Left cardiac atrium (tissue), 4 donors: ENCODE measurements at regions not wholly inside any gene's neighbourhood (a gene's known extent, or its start where the extent isn't known, plus 50 kb on each side); places are given as distances from the start of the nearest gene placed in this dataset.
"Not testable (repeated sequence)": the region's sequence is repeated elsewhere in the genome, so short reads cannot be mapped to it uniquely, and the experiment has no call there.

Source experiments
- ATAC-seq, 2 donors: fragments of 200-7000 bp; cut with Tn5 transposase; one replicate each; pipeline ENCODE4 v1.9.1; 2020; ENCODE audit warnings: mild to moderate bottlenecking in 2 of 2, moderate library complexity in 2 of 2
- DNase-seq: peaks from one replicate; pipeline ENCODE4 v3.0.0-alpha.2; 2020
- intact Hi-C, 2 donors: fragments of 100-400 bp; cut with DNase I; formaldehyde crosslinking; loops; one replicate each; pipeline versions ENCODE4 v1.14.1 to v1.15.1; 2022 to 2023
- donor health status: DM: no; HTN: yes; CAD: no.
- donor health status: DM: no; HTN: yes; CAD: no; lungs with severe emphysema.
- donor health status: DM: yes; HTN: yes; CAD: no.
- donor health status: Dilated cardiomyopathy.

DNA sequence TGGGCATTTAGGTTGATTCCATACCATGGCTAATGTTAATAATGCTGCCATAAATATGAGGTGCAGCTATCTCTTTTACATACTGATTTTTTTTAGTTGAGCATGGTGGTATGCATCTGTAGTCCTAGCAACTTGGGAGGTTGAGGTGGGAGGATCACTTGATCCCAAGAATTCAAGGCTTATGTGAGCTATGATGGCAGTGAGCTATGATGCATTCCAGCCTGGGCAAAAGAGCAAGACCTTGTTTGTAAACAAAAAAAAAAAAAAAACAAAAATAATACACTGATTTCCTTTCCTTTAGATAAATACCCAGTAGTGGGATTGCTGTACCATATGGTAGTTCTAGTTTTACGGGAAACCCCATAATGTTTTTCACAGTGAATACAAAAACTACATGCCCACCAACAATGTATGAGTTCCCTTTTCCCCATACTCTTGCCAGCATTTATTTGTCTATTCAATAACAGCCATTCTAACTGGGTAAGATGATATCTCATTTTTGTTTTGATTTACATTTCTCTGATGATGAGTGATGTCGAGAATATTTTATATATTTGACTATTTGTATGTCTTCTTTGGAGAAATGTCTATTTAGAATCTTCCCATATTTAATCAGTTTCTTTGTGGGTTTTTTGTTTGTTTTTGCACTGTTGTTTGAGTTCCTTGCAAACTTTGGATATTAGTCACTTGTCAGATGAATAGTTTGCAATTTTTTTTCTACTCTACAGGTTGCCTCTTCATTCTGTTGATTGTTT is 281.0 kb upstream of the KYNU start:
- intact Hi-C loops: no loop called here
- ATAC-seq: no peak
- DNase-seq: no peak

DNA sequence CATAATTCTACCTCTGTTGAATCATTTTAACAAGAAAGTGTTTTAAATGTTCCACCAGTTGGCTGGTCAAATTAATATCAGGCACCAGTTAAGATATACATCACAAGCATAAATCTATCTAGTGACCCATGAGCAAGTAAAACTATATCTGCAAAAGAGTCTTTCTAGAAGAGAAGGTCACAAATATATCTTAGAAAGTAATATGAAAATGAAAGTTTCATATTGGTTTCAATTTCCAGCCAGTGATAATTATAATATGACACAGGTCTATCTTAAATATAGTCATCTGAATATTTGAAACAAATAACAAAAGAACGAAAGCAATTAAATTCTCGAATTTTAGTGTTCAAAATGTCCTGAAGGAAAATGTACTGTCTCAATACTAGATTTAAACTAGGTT is 282.5 kb upstream of the KYNU start:
- intact Hi-C loops: no loop called here
- ATAC-seq: no peak
- no peak for DNase-seq

DNA sequence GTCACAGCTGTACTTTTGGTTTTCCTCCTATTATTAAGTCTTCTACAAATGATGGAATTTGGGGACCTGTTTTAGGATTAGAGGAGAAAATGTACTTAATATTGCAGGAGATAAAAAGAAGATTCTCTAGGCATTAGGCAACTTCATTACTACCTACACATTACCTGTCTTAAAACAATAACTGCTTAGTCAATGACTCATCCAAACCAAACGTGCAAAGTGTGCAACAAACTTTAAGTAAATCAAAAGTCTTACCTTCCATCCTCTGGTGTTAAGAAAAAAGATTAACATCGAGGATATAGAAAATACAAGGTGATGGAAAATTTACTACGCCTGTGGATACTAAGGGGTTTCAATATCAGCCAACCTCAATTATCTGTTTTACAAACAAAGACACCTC is 285.3 kb upstream of the KYNU start:
- ATAC-seq: no peak
- intact Hi-C loops: no loop called here
- DNase-seq: no peak

DNA sequence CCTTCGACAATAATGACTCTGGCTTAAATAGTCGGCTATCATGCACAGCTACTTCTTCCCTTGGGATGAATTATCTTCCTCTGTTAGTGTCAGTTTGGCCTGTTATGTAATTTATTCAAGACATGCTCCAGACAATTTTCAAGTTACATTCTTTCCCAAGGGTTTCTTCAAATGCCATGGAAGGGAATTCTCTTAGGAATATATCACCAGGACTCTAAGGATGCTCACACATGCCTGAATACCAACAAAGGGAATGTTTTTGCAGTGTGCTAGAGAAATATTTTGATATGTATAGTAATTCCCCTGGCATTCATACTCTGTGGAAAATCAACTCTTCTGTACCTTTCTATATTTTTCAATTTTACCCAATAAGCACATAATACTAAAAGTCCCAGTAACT is 286.0 kb upstream of the KYNU start:
- intact Hi-C loops: no loop called here
- DNase-seq: no peak
- ATAC-seq: no peak

DNA sequence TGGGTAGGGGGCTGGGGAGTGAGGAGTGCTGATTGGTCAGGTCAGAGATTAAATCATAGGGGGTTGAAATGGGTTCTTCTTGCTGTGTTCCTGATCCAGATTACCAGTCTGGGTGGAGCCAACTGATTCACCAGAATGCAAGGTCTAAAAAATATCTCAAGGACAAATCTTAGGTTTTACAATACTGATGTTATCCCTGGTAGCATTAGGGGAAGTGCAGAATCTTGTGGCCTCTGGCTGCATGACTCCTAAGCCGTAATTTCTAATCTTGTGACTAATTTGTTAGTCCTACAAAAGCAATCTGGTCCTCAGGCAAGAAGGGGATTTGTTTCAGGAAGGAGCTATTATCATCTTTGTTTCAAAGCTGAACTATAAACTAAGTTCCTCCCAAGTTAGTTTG is 289.2 kb upstream of the KYNU start:
- intact Hi-C loops: loop anchor here in 1 of 2 donors (10.0 kb wide), 1 partner anchor 423 kb away; no protein-coding TSS in a partner anchor
- no peak for DNase-seq
- no peak for ATAC-seq

DNA sequence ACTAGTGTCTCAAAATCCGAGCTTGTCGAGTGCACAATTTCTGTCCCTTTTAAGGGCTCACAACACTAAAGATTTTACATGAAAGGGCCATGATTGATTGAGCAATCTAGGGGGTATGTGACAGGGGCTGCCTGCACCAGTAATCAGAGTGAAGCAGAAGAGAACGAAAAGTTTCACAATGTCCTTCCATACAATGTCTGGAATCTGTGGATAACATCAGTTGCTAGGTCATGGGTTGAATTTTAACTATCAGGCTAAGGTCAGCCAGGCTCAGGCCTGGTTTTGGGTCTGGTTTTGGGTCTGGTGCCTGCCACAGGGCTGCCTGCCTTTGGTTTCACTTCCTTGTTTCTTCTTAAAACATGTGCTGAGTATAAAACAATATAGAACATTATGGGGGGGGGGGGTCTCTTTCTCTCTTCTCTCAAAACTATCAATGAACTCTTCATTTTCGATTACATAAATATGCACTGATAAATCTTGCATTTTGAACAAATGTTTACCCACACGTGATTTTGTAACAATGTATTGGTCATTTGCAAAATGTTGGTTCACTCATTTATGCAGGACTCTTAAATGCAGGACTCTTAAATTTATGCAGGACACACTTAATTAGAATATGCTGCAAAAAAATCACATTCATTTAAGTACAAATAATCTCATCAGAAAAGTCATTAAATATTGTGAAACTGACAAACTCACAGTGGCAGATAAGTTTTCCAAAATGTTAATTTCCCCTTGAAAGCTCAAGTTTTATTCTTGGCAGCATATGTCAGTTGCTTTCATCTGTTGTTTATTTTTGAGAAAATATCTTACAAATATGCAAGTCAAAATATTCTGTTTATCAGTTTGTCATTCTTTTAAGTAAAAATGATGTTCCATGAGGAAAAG is 290.5 kb upstream of the KYNU start:
- intact Hi-C loops: loop anchor here in 1 of 2 donors (10.0 kb wide), 1 partner anchor 422 kb away; no protein-coding TSS in a partner anchor

DNA sequence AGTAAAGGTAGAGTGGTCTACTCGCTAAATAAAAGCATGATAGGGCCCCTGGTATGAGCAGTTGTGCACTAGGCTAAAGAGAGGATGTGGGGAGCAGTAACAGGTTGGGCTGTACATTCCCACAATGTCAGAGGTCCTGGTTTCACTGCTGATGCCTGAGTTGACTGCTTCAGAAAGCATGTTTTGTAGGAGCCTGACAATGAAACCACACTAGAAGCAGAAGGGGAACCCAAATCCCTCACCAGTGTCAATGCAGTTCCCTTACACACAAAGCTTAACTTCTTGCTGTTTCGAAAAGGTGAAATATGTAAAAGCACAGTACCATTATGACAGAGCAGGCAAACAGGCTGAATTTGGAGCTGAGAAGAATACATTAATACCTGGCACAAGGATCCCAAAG is 291.7 kb upstream of the KYNU start:
- DNase-seq (no peak), ATAC-seq (no peak)
- intact Hi-C loops: loop anchor here in 1 of 2 donors (10.0 kb wide), 1 partner anchor 421 kb away; no protein-coding TSS in a partner anchor

More for the DNA sequence above, 290.5 kb upstream of the KYNU start:
- no peak for ATAC-seq
- no peak for DNase-seq

DNA sequence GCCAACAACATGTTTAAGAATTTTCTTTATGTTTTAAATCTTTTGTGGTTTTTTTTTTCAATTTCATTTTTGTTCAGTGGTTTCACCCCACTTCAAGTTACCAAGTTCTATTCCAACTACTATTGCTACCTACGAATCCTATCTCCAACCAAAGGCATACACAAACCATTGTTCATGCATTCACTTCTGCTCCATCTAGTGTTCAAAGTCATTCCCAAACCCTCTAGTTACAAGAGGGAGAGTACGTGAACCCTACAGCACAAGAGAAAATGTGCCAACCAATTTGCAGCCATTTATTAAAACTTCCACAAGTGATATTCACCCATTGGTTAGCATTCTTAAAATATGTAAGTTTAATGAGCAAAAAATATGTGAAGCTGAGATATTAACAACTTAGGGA is 295.1 kb upstream of the KYNU start:
- intact Hi-C loops: loop anchor here in 1 of 2 donors (10.0 kb wide), 1 partner anchor 418 kb away; no protein-coding TSS in a partner anchor
- no peak for ATAC-seq
- no peak for DNase-seq

DNA sequence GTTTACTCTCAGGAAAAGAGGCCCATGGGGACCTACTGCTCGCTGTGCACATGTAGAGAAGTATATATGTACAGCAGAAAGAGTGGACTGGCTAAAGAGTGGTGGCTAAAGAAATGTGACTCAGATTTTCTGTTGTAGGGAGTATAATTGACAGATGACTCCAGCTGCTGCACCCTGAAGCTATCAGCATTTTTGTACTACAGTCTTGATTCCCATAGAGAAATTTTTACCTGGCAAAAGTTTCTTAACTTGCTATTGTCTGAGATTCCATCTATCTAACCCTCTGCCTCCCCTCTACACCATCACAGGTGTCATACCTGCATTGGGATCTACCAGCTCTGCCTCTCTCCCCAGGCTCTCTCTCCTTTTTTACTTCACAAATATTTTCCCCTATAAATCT is 296.0 kb upstream of the KYNU start:
- intact Hi-C loops: loop anchor here in 1 of 2 donors (10.0 kb wide), 1 partner anchor 417 kb away; no protein-coding TSS in a partner anchor
- DNase-seq (no peak), ATAC-seq (no peak)

DNA sequence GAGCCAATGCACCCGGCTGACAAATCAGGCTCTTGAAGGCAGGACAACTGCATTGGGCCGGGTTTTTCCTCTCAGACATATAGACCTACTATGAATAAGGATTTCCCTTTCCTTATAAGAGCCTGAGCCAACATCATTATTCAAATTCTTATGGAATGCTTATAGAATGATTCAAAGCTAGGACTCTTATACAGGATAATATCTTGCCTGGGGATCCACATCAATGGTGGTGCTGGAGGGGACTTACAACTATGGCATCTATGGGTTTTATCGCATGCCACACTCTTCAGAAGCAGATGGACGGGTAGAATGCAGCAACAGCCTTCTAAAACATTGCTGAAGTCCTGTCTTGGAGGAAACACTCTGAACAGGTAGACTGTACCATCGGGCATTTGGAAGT is 296.8 kb upstream of the KYNU start:
- intact Hi-C loops: loop anchor here in 1 of 2 donors (10.0 kb wide), 1 partner anchor 416 kb away; no protein-coding TSS in a partner anchor
- ATAC-seq (no peak), DNase-seq (no peak)

DNA sequence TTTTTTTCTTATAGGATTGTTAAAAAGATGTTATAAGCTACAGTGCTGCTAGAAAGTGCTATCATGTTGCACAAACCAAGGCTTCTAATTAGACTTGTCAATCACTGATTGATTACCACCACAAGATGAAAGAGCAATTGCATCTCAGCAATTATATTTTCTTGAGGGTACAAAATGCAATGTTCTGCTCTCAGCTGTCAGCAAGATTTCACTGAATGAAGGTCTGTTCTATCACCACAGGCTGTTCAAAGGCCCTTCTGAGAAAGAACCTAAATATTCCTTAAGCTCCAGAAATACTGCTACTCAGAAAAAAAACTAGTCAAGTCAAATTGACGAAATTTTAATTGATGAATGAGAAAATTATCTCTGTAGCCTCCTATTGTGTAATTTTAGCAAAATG is 301.9 kb upstream of the KYNU start:
- intact Hi-C loops: no loop called here
- ATAC-seq: no peak
- no peak for DNase-seq

DNA sequence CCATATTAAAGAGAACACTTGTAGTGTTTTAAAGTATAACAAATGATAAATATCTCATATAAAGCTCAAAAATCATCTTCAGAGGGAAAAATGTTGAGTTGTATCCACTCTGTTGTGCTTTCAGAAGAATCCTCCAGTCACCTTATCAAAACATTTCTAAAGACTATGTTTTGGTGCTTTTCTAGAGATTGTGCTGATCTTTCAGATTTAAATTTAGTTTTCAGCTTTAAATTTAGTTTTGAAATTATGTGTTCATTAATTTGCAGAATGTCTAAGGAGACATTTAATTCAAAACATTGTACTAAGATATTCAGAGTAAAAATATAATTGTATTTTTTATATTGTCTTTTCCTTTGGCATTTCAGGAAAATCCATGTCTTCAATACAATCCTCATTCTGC is 303.1 kb upstream of the KYNU start:
- no peak for ATAC-seq

DNA sequence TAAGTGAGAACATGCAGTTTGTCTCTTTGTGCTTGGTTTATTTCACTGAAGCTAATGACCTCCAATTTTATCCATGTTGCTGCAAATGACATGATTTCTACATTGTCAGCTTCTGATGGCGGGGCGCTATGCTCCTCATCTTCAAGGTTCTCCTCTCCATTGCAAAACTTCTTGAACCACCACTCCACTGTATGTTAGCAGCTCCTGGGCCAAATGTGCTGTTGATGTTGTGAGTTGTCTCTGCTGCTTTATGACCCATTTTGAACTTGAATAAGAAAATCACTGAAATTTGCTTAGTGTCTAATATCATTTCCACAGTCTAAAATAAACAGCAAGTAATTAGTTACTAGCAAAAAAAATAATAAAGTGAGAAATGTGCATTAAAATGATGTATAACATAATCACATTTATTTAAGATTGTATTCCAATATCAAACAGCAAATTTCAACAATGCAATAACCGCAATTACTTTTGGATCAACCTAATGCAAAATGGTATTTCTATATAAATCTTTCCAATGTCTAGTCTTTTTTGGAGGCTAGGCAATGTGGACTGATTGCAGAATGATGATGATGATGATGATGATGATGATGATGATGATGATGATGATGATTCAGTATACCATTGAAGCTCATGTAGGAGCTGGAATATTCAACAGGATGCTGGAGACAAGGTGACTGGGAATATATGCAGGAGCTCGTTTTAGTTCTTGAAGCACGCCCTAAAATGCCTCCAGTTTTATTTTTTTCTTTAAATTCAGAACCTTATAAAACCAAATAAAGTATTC is 304.9 kb upstream of the KYNU start:
- ATAC-seq: no peak
- DNase-seq: no peak
- intact Hi-C loops: no loop called here

More for the DNA sequence above, 303.1 kb upstream of the KYNU start:
- intact Hi-C loops: no loop called here
- DNase-seq: no peak

DNA sequence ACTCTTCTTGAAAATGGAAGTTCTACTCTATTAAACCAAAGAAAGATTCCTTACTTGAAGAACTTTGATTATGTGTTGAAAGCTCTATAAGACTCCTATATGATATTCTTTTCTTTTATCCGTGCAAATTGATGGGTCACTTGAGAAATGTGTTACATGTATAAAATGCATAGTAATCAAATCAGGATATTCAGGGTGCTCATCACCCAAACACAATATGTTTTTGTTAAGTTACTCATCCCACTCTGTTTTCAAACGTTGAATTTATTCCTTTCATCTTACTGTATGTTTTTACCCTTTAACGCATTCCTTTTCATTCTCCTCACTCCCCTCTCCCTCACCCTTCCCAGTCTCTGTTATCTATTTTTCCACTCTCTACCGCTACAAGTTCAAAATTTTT is 305.5 kb upstream of the KYNU start:
- intact Hi-C loops: no loop called here
- ATAC-seq: no peak

DNA sequence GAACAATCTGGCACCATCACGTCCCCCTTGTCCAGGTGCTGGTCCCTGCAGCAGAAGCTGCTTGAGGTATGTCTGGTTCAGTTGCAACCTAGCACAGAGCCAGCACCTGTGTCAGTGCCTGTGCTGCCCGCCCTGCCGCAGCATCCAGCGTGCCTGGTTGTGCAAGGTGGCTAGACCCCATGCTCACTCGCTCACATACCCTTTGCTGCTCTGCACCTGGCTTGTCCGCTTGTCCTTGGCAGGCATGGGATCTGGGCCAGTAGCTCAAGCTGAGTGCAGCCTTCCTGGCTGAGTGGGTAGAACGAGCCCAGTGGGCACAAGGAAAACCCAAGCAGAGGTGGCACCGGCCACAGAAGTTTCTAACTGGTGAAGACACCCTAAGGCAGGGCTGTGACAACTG is 314.6 kb upstream of the KYNU start:
- ATAC-seq: no peak
- DNase-seq: no peak
- intact Hi-C loops: no loop called here

More for the DNA sequence above, 305.5 kb upstream of the KYNU start:
- DNase-seq: no peak

DNA sequence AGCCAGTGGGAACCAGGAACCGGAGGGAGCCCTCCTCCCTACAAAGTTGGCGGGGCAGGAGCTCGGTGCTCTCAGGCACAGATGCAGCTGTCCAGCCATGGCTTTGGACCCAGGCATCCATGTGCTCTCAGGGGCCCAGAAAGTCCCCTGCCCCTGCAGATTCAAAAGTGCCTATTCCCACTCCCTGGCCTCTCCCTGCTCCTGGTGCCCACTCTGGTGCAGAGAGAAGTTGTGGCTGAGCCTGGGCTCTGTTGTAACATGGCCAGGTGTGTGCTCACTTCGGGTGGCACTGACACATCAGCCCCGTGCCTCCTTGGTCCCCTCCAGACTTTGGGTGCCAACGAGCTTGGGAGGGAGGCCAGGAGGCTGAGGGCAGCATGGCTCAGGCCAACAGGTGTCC is 315.8 kb upstream of the KYNU start:
- intact Hi-C loops: no loop called here
- ATAC-seq (no peak), DNase-seq (no peak)

DNA sequence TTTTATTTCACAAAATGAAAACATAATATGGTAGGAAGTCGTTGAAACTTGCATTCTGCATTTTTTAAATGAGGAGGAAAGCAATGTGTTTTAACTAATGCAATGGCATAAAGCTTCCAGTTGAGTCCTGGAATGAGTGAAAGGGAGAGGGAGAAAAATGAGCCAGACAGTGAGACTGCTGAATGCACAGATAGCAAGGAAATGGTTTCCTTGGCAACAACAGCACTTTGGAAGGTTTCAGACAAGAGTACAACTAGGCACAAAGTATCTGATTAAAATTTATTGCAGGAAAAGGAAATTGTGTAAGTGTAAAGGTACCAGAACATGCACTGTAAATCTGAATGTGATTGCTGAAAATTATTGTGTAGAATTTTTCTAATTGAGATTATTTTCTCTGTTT is 320.1 kb upstream of the KYNU start:
- intact Hi-C loops: no loop called here
- DNase-seq (no peak), ATAC-seq (no peak)

DNA sequence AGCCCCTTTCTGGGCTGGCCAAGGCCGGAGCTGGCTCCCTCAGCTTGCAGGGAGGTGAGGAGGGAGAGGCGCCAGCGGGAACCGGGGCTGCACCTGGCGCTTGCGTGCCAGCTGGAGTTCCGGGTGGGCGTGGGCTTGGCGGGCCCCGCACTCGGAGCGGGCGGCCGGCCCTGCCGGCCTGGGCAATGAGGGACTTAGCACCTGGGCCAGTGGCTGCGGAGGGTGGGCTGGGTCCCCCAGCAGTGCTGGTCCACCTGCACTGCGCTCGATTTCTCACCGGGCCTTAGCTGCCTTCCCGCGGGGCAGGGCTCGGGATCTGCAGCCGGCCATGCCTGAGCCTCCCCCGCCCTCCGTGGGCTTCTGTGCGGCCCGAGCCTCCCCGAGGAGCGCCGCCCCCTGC is 331.5 kb upstream of the KYNU start:
- DNase-seq, ATAC-seq: not testable (repeated sequence)

DNA sequence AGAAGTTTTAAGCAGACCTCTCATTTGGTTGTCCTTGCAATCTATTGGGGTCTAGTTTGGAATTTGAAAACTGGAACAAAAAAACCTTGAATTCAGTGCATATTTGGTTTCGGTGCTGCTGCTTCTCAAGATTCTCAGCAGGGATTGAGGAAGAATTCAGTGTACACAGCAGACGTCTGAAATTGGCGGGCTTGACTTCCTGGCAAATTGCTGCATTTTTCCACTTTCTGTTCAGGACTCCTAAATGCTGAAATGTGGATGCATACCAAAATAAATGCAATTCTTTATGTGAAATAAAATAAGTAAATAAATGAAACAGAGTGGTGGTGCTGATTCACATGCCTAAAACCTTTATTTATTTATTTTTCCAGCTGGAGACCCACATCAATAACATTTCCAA is 332.4 kb upstream of the KYNU start:
- intact Hi-C loops: no loop called here
- DNase-seq: no peak
- ATAC-seq: no peak

More for the DNA sequence above, 331.5 kb upstream of the KYNU start:
- intact Hi-C loops: not testable (repeated sequence)
